A549 (cell line): ENCODE measurements at regions not wholly inside any gene's neighbourhood (a gene's known extent, or its start where the extent isn't known, plus 50 kb on each side); places are given as distances from the start of the nearest gene placed in this dataset.

Source experiments
- ATAC-seq, 2 experiments: fragments of 200-7000 bp in 1 of 2; fragments of >200 bp in 1 of 2; cut with Nextera tagmentation in 1 of 2; cut with Tn5 transposase in 1 of 2; 3 replicates each; pipeline versions ENCODE4 v1.8.0 to v1.9.1; 2018 to 2020; ENCODE audit warnings: mild to moderate bottlenecking in 1 of 2, moderate library complexity in 1 of 2
- CTCF ChIA-PET: fragments of 300-600 bp; sonication (Branson Sonifier 250); formaldehyde crosslinking; extraction: SDS; loops from one replicate; lab custom pipeline; 2021; ENCODE audit warnings: antibody characterized with exemption, inconsistent platforms; lab: Yijun Ruan, JAX
- POLR2A ChIA-PET: fragments of 350-600 bp; formaldehyde crosslinking; extraction: SDS; loops from one replicate; lab custom pipeline; 2021; ENCODE audit warnings: antibody characterized with exemption, inconsistent platforms; lab: Yijun Ruan, JAX
- DNase-seq, 2 experiments: peaks; one replicate each; pipeline versions ENCODE4 v3.0.0 to v3.0.0-alpha.2; 2011 to 2016; ENCODE audit warnings: low read depth in 1 of 2, low spot score in 1 of 2
- FAIRE-seq: peaks from 2 replicates; lab custom pipeline; 2011; peaks lifted over from hg19 to GRCh38; lab: Jason Lieb, UNC
- H3K27ac ChIP-seq, 2 experiments: fragments of >200 bp; sonication (Bioruptor Twin); formaldehyde crosslinking; 3 replicates each; pipeline ENCODE4 v1.5.1; 2016 to 2017
- H3K4me1 ChIP-seq: fragments of >200 bp; sonication (Bioruptor Twin); formaldehyde crosslinking; 3 replicates; pipeline ENCODE4 v1.6.1; 2016
- H3K4me2 ChIP-seq: fragments of >200 bp; sonication (Bioruptor Twin); formaldehyde crosslinking; 3 replicates; pipeline ENCODE4 v1.6.1; 2016
- H3K4me3 ChIP-seq: fragments of >200 bp; sonication (Bioruptor Twin); formaldehyde crosslinking; 3 replicates; pipeline ENCODE4 v1.5.1; 2016
- H3K9me3 ChIP-seq: fragments of >200 bp; sonication (Bioruptor Twin); formaldehyde crosslinking; 3 replicates; pipeline ENCODE4 v1.6.1; 2016
- ATOH8 ChIP-seq: fragments of 250-450 bp; sonication (Bioruptor Pico); IDR thresholded peaks from 2 replicates; pipeline ENCODE4 v1.5.0; 2020; ENCODE audit warnings: low read depth, mild to moderate bottlenecking, moderate library complexity
- CTCF ChIP-seq: fragments of >200 bp; sonication (Bioruptor Twin); formaldehyde crosslinking; IDR thresholded peaks from 3 replicates; pipeline ENCODE4 v1.5.1; 2016
- EHF ChIP-seq: fragments of 250-450 bp; sonication (Bioruptor Pico); IDR thresholded peaks from 2 replicates; pipeline ENCODE4 v1.5.0; 2020; ENCODE audit warnings: mild to moderate bottlenecking
- HMGXB4 ChIP-seq: fragments of 250-450 bp; sonication (Bioruptor Pico); IDR thresholded peaks from 2 replicates; pipeline ENCODE4 v1.5.0; 2021; ENCODE audit warnings: mild to moderate bottlenecking, moderate library complexity, borderline replicate concordance
- HOXB13 ChIP-seq: fragments of 250-450 bp; sonication (Bioruptor Pico); IDR thresholded peaks from 2 replicates; pipeline ENCODE4 v1.5.0; 2020; ENCODE audit warnings: low read depth, mild to moderate bottlenecking, moderate library complexity
- JUN ChIP-seq, 2 experiments: fragments of >200 bp; sonication (Bioruptor Twin); formaldehyde crosslinking; IDR thresholded peaks; 2 replicates in 1 of 2; 3 replicates in 1 of 2; pipeline ENCODE4 v1.6.1; 2016 to 2017
- JUNB ChIP-seq: fragments of >200 bp; sonication (Bioruptor Twin); formaldehyde crosslinking; IDR thresholded peaks from 2 replicates; pipeline ENCODE4 v1.6.1; 2016
- NPAS2 ChIP-seq: fragments of 250-450 bp; sonication (Bioruptor Pico); IDR thresholded peaks from 2 replicates; pipeline ENCODE4 v1.8.0; 2022; ENCODE audit warnings: mild to moderate bottlenecking, moderate library complexity, borderline replicate concordance
- PHF8 ChIP-seq: fragments of 200-600 bp; sonication (generic); IDR thresholded peaks from 2 replicates; pipeline ENCODE4 v1.6.1; 2016; ENCODE audit warnings: low read depth, mild to moderate bottlenecking, antibody characterized with exemption, moderate library complexity, borderline replicate concordance
- POLR2A ChIP-seq: IDR thresholded peaks from 2 replicates; pipeline ENCODE4 v1.6.1; 2012; ENCODE audit warnings: mild to moderate bottlenecking, low read length
- RARB ChIP-seq: fragments of 250-450 bp; sonication (Bioruptor Pico); IDR thresholded peaks from 2 replicates; pipeline ENCODE4 v1.8.0; 2021; ENCODE audit warnings: mild to moderate bottlenecking, moderate library complexity
- RCOR1 ChIP-seq: fragments of 150-350 bp; IDR thresholded peaks from 2 replicates; pipeline ENCODE4 v1.6.1; 2014; ENCODE audit warnings: antibody characterized with exemption, low read length, low read depth
- REST ChIP-seq: fragments of 200-600 bp; sonication (generic); IDR thresholded peaks from 2 replicates; pipeline ENCODE4 v1.6.1; 2016; ENCODE audit warnings: antibody characterized with exemption, mild to moderate bottlenecking, moderate library complexity
- RNF2 ChIP-seq: fragments of 200-600 bp; sonication (generic); IDR thresholded peaks from 2 replicates; pipeline ENCODE4 v1.6.1; 2016; ENCODE audit warnings: low read depth, mild to moderate bottlenecking, antibody characterized with exemption, moderate library complexity, borderline replicate concordance
- SMC3 ChIP-seq: fragments of >200 bp; sonication (Bioruptor Twin); formaldehyde crosslinking; IDR thresholded peaks from 3 replicates; pipeline ENCODE4 v1.6.1; 2018; ENCODE audit warnings: inconsistent platforms
- TFCP2L1 ChIP-seq: fragments of 250-450 bp; sonication (Bioruptor Pico); IDR thresholded peaks from 2 replicates; pipeline ENCODE4 v1.5.0; 2021; ENCODE audit warnings: mild to moderate bottlenecking
- WGBS: methylation state at CpG from one replicate; pipeline ENCODE4 v1.1.6; 2017; ENCODE audit errors: missing lambda C conversion rate; 5-methylcytosine and 5-hydroxymethylcytosine counted together

GRCh38 chr11:10925149-10925926 lies 67.5 kb upstream of the ZBED5 start (continued):
- TF ChIP-seq REST: no peak
- 0 out of 5 replicates have a peak, but pooled peaks of 1 of the 2 experiments have one; percentile 19 for TF ChIP-seq JUN (IDR thresholded peaks at IDR 0.05)
- no peak for TF ChIP-seq POLR2A
- TF ChIP-seq RARB (CRISPR knock-in tag): no peak

GRCh38 chr11:10923882-10924281 lies 66.0 kb upstream of the ZBED5 start:
- Histone ChIP-seq H3K4me2 (no peak overlapping the region), H3K27ac (peak overlapping the region in 1 of 2 experiments; percentile 29; a peak in 1 of 6 replicates), H3K4me1 (peaks cover 44% of the 10 kb centered on the region), H3K4me3 (no peak overlapping the region), H3K9me3 (peaks cover under 1% of the 10 kb centered on the region; the same call in 2 of the 3 replicates)
- ATAC-seq (no peak), DNase-seq (no peak), FAIRE-seq (no peak)
- CTCF ChIA-PET: interaction anchor here (0.7 to 5.1 kb wide), 6 partner anchors 11 to 131 kb away, joined by 3 to 35 read pairs (median 10); no protein-coding TSS in a partner anchor
- POLR2A ChIA-PET: interaction anchor here (1.3 to 3.3 kb wide), 2 partner anchors 24 to 115 kb away, joined by 5 to 17 read pairs; partner anchors contain the start of gene EIF4G2
- TF ChIP-seq TFCP2L1 (CRISPR knock-in tag): no peak

GRCh38 chr11:10922892-10923291 lies 65.0 kb upstream of the ZBED5 start:
- TF ChIP-seq EHF (CRISPR knock-in tag): no peak
- no peak for TF ChIP-seq SMC3
- no peak for TF ChIP-seq HOXB13 (CRISPR knock-in tag)
- TF ChIP-seq CTCF: no peak
- no peak for TF ChIP-seq ATOH8 (CRISPR knock-in tag)
- no peak for TF ChIP-seq NPAS2
- TF ChIP-seq RNF2: no peak
- no peak for TF ChIP-seq JUNB
- TF ChIP-seq RCOR1: no peak
- no peak for TF ChIP-seq HMGXB4 (CRISPR knock-in tag)
- no peak for TF ChIP-seq PHF8
- peak overlapping the region in 1 of 2 experiments; percentile 29; a peak in 1 of 6 replicates for H3K27ac ChIP-seq
- no peak overlapping the region for H3K4me2 ChIP-seq
- no peak overlapping the region for H3K4me3 ChIP-seq
- 59% methylated on average over 1 of the region's 1 CpG for WGBS
- ChIA-PET POLR2A (interaction anchor here (3.3 kb wide), 1 partner anchor 114 kb away, joined by 17 read pairs; the partner anchor contains the start of gene EIF4G2), CTCF (interaction anchor here (0.6 to 4.3 kb wide), 5 partner anchors 8 to 130 kb away, joined by 3 to 16 read pairs (median 4); no protein-coding TSS in a partner anchor)
- DNase-seq: no peak
- no peak for FAIRE-seq
- peaks cover 10% of the 10 kb centered on the region for H3K9me3 ChIP-seq
- peaks cover 36% of the 10 kb centered on the region for H3K4me1 ChIP-seq
- no peak for ATAC-seq
